Mammary epithelial cell (primary cell): ENCODE measurements at regions not wholly inside any gene's neighbourhood (a gene's known extent, or its start where the extent isn't known, plus 50 kb on each side); places are given as distances from the start of the nearest gene placed in this dataset.

ENCODE experiments used
- EZH2 ChIP-seq: IDR thresholded peaks from 2 replicates; pipeline ENCODE4 v1.6.1; 2012; ENCODE audit warnings: low read length, inconsistent platforms, borderline replicate concordance
- TF ChIP-seq, protein P1 (sequence below), 2 donors: IDR thresholded peaks in 1 of 2; conservative IDR thresholded peaks in 1 of 2; 2 replicates each; pipeline ENCODE4 v1.5.1; 2011 to 2012; ENCODE audit warnings: inconsistent platforms in 2 of 2, low read length in 2 of 2, mild to moderate bottlenecking in 2 of 2, control low read depth in 1 of 2, low read depth in 1 of 2; ENCODE audit not compliant: insufficient read depth in 1 of 2; ENCODE audit errors: extremely low read depth in 1 of 2

DNA sequence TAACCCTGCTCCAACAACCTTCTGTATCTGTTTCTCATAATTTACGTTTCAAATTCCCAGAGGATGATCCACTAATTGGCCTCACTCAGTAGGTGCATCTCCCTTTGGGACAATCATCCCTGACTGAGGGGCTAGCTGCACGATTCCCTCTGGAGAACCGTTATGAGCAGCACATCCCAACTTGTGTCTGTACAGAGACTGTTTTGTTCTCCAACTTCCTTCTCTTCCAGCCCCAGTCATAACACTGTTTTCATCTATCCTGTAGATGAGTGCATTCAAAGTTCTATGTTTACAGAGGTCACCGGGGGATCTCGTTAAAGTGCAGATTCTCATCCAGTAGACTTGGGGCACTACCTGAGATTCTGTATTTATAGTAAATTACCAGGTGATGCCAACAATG, 187.2 kb downstream of the REEP3 start:
- TF ChIP-seq, protein P1, sequence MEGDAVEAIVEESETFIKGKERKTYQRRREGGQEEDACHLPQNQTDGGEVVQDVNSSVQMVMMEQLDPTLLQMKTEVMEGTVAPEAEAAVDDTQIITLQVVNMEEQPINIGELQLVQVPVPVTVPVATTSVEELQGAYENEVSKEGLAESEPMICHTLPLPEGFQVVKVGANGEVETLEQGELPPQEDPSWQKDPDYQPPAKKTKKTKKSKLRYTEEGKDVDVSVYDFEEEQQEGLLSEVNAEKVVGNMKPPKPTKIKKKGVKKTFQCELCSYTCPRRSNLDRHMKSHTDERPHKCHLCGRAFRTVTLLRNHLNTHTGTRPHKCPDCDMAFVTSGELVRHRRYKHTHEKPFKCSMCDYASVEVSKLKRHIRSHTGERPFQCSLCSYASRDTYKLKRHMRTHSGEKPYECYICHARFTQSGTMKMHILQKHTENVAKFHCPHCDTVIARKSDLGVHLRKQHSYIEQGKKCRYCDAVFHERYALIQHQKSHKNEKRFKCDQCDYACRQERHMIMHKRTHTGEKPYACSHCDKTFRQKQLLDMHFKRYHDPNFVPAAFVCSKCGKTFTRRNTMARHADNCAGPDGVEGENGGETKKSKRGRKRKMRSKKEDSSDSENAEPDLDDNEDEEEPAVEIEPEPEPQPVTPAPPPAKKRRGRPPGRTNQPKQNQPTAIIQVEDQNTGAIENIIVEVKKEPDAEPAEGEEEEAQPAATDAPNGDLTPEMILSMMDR (conservative IDR thresholded peaks at IDR 0.05 in 1 of 2, IDR thresholded peaks at IDR 0.05 in 1 of 2; ENCODE audit: extremely low read depth in 1 of 2, insufficient read depth in 1 of 2, low read depth in 1 of 2, low read length in 2 of 2): no peak
- TF ChIP-seq EZH2: no peak
